MM.1S (cell line): ENCODE measurements at regions not wholly inside any gene's neighbourhood (a gene's known extent, or its start where the extent isn't known, plus 50 kb on each side); places are given as distances from the start of the nearest gene placed in this dataset.

Experiments used
- DNase-seq: peaks from one replicate; pipeline ENCODE4 v3.0.0-alpha.2; 2015
- H2AFZ ChIP-seq: fragments of 300-600 bp; sonication (generic); 2 replicates; pipeline ENCODE4 v1.6.0; 2016; ENCODE audit warnings: antibody characterized with exemption, low read length
- H3F3A ChIP-seq: fragments of 300-600 bp; sonication (generic); 2 replicates; pipeline ENCODE4 v1.6.1; 2016; ENCODE audit warnings: mild to moderate bottlenecking, antibody characterized with exemption, low read length, moderate library complexity, mixed read lengths; ENCODE audit not compliant: insufficient read depth
- H3K27ac ChIP-seq: fragments of 300-600 bp; sonication (generic); 2 replicates; pipeline ENCODE4 v1.5.1; 2016; ENCODE audit warnings: mild to moderate bottlenecking, low read length
- H3K27me3 ChIP-seq: fragments of 300-600 bp; sonication (generic); replicated peaks from 2 replicates; pipeline ENCODE4 v1.6.0; 2016; ENCODE audit warnings: low read length; ENCODE audit not compliant: insufficient read depth
- H3K36me3 ChIP-seq: fragments of 300-600 bp; sonication (generic); replicated peaks from 2 replicates; pipeline ENCODE4 v1.6.1; 2016; ENCODE audit warnings: mild to moderate bottlenecking, low read length, mixed read lengths; ENCODE audit not compliant: insufficient read depth
- H3K4me1 ChIP-seq: fragments of 300-600 bp; sonication (generic); 2 replicates; pipeline ENCODE4 v1.6.1; 2016; ENCODE audit warnings: low read length, mixed read lengths
- H3K4me2 ChIP-seq: fragments of 300-600 bp; sonication (generic); 2 replicates; pipeline ENCODE4 v1.6.0; 2016; ENCODE audit warnings: low read depth, low read length
- H3K4me3 ChIP-seq: fragments of 300-600 bp; sonication (generic); 2 replicates; pipeline ENCODE4 v1.5.1; 2016; ENCODE audit warnings: low read length, mixed read lengths
- H3K79me2 ChIP-seq: fragments of 300-600 bp; sonication (generic); 2 replicates; pipeline ENCODE4 v1.6.1; 2016; ENCODE audit warnings: mixed run types, low read length, mixed read lengths
- H3K9ac ChIP-seq: fragments of 300-600 bp; sonication (generic); 2 replicates; pipeline ENCODE4 v1.6.1; 2016; ENCODE audit warnings: low read length, mixed read lengths
- H3K9me2 ChIP-seq: fragments of 300-600 bp; sonication (generic); replicated peaks from 2 replicates; pipeline ENCODE4 v1.6.1; 2016; ENCODE audit warnings: mild to moderate bottlenecking, low read length, mixed read lengths; ENCODE audit not compliant: insufficient read depth
- H3K9me3 ChIP-seq: fragments of 300-600 bp; sonication (generic); replicated peaks from 2 replicates; pipeline ENCODE4 v1.6.1; 2016; ENCODE audit warnings: mild to moderate bottlenecking, low read length, mixed read lengths; ENCODE audit not compliant: insufficient read depth
- H4K20me1 ChIP-seq: fragments of 300-600 bp; sonication (generic); 2 replicates; pipeline ENCODE4 v1.6.1; 2016; ENCODE audit warnings: mild to moderate bottlenecking, low read length, moderate library complexity, mixed read lengths; ENCODE audit not compliant: insufficient read depth
- EZH2 ChIP-seq: fragments of 300-600 bp; sonication (generic); optimal IDR thresholded peaks from 2 replicates; pipeline ENCODE3; 2017; ENCODE audit warnings: low read depth, mild to moderate bottlenecking, antibody characterized with exemption, low read length, mixed read lengths
- EZH2phosphoT487 ChIP-seq: fragments of 300-600 bp; sonication (generic); IDR thresholded peaks from 2 replicates; pipeline ENCODE4 v1.6.1; 2018; ENCODE audit warnings: antibody characterized with exemption, low read length
- TF ChIP-seq, protein P1 (sequence below): fragments of 300-600 bp; sonication (generic); IDR thresholded peaks from 2 replicates; pipeline ENCODE4 v1.5.1; 2016; ENCODE audit warnings: antibody characterized with exemption, low read length, mixed read lengths

DNA sequence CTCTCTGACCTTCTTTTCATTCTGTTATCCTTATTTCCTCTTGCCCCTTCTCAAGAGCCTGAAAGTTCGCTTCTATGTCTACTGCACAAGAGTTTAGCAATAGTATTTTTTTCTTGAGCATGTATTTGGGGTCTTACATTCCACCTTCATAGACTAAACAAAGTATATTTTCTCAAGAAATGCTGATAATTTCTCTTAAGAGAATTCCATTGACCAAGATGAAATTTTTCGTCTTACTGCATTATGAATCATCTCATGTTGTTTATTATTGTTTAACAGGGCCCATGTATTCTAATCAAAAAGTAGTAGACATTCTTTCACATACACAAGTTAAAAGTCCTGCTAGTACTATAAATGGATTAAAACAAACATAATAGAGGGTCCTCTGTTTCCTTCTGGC, 219.3 kb downstream of the C12orf50 start:
- Histone ChIP-seq H3K9ac (no peak overlapping the region), H3K27ac (no peak overlapping the region), H3K79me2 (no peaks in the 10 kb centered on the region), H3K9me2 (no peaks in the 10 kb centered on the region), H3K4me3 (no peak overlapping the region), H3F3A (no peaks in the 10 kb centered on the region), H3K36me3 (no peaks in the 10 kb centered on the region), H3K4me1 (no peaks in the 10 kb centered on the region), H3K9me3 (no peaks in the 10 kb centered on the region), H3K4me2 (no peak overlapping the region), H3K27me3 (no peaks in the 10 kb centered on the region), H4K20me1 (no peaks in the 10 kb centered on the region), H2AFZ (no peak overlapping the region)
- TF ChIP-seq EZH2 (no peak), EZH2phosphoT487 (no peak)
- TF ChIP-seq, protein P1, sequence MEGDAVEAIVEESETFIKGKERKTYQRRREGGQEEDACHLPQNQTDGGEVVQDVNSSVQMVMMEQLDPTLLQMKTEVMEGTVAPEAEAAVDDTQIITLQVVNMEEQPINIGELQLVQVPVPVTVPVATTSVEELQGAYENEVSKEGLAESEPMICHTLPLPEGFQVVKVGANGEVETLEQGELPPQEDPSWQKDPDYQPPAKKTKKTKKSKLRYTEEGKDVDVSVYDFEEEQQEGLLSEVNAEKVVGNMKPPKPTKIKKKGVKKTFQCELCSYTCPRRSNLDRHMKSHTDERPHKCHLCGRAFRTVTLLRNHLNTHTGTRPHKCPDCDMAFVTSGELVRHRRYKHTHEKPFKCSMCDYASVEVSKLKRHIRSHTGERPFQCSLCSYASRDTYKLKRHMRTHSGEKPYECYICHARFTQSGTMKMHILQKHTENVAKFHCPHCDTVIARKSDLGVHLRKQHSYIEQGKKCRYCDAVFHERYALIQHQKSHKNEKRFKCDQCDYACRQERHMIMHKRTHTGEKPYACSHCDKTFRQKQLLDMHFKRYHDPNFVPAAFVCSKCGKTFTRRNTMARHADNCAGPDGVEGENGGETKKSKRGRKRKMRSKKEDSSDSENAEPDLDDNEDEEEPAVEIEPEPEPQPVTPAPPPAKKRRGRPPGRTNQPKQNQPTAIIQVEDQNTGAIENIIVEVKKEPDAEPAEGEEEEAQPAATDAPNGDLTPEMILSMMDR, result no peak
- DNase-seq, result no peak

DNA sequence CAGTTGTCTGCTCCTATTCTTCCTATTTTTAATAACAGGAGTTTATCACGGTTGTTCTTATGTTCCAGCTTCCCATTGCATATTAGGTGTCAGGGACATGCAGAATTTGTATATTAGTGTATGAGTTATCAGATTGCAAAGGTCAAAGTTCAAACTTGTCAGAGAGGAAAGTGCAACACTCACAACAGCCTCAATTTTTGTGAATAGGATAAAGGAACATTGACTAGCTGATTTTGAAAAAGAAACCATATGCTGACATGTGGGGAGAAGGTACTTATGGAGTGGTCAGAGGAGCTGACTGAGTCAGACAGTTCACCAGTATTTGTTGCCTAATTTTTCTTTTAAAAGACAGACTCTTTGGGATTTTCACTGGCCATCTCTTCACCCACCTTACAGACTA, 222.1 kb downstream of the C12orf50 start:
- DNase-seq, result no peak
- no peak overlapping the region for H3K27ac ChIP-seq
- H3K9me3 ChIP-seq, result no peaks in the 10 kb centered on the region
- no peaks in the 10 kb centered on the region for H3K79me2 ChIP-seq
- H3F3A ChIP-seq, result no peaks in the 10 kb centered on the region
- no peak overlapping the region for H2AFZ ChIP-seq
- H4K20me1 ChIP-seq, result no peaks in the 10 kb centered on the region
- H3K9me2 ChIP-seq, result no peaks in the 10 kb centered on the region
- H3K4me3 ChIP-seq, result no peak overlapping the region
- H3K36me3 ChIP-seq, result no peaks in the 10 kb centered on the region
- TF ChIP-seq EZH2, result no peak
- TF ChIP-seq, protein P1, result no peak
- TF ChIP-seq EZH2phosphoT487, result no peak
- no peak overlapping the region for H3K9ac ChIP-seq
- H3K4me2 ChIP-seq, result no peak overlapping the region
- peaks cover 5% of the 10 kb centered on the region; the same call in 1 of the 2 replicates for H3K4me1 ChIP-seq
- no peaks in the 10 kb centered on the region for H3K27me3 ChIP-seq

DNA sequence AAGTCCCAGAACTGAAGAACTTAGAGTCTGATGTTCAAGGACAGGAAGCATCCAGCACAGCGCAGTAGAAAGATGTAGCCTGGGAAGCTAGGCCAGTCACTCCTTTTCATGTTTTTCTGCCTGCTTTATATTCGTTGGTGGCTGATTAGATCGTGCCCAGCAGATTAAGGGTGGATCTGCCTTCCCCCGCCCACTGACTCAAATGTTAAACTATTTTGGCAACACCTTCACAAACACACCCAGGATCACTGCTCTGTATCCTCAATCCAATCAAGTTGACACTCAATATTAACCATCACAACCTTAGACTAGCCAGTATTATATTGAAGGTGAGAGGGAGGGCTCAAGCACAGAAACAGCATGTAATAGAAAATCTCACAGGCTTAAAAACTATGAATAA, 222.9 kb downstream of the C12orf50 start:
- H3K4me3 ChIP-seq, result no peak overlapping the region
- no peaks in the 10 kb centered on the region for H3K36me3 ChIP-seq
- H3K27ac ChIP-seq, result no peak overlapping the region
- no peak overlapping the region for H3K4me2 ChIP-seq
- no peaks in the 10 kb centered on the region for H4K20me1 ChIP-seq
- peaks cover 5% of the 10 kb centered on the region; the same call in 1 of the 2 replicates for H3K4me1 ChIP-seq
- no peaks in the 10 kb centered on the region for H3K9me2 ChIP-seq
- H3K27me3 ChIP-seq, result no peaks in the 10 kb centered on the region
- no peak for TF ChIP-seq EZH2phosphoT487
- no peak for TF ChIP-seq EZH2
- TF ChIP-seq, protein P1, result no peak
- no peaks in the 10 kb centered on the region for H3K79me2 ChIP-seq
- no peak overlapping the region for H3K9ac ChIP-seq
- no peaks in the 10 kb centered on the region for H3F3A ChIP-seq
- DNase-seq, result no peak
- H3K9me3 ChIP-seq, result no peaks in the 10 kb centered on the region
- H2AFZ ChIP-seq, result no peak overlapping the region
